H1 (cell line): ENCODE measurements at regions not wholly inside any gene's neighbourhood (a gene's known extent, or its start where the extent isn't known, plus 50 kb on each side); places are given as distances from the start of the nearest gene placed in this dataset.

ENCODE experiments used
- ASH2L ChIP-seq: fragments of 200-600, 300-600 bp; sonication (generic); IDR thresholded peaks from one replicate; pipeline ENCODE4 v1.7.1; 2017; ENCODE audit warnings: low read length
- CHD2 ChIP-seq: IDR thresholded peaks from 2 replicates; pipeline ENCODE4 v1.6.1; 2012; ENCODE audit warnings: low read length, improper control_type of control experiment
- JUND ChIP-seq: IDR thresholded peaks from 2 replicates; pipeline ENCODE4 v1.6.1; 2011; ENCODE audit warnings: mild to moderate bottlenecking, improper control_type of control experiment, low read length
- SIN3A ChIP-seq, 2 experiments: IDR thresholded peaks in 1 of 2; conservative IDR thresholded peaks in 1 of 2; 2 replicates each; pipeline ENCODE4 v1.6.1; 2011 to 2012; ENCODE audit warnings: low read length in 2 of 2, improper control_type of control experiment in 1 of 2, low read depth in 1 of 2, mild to moderate bottlenecking in 1 of 2

DNA sequence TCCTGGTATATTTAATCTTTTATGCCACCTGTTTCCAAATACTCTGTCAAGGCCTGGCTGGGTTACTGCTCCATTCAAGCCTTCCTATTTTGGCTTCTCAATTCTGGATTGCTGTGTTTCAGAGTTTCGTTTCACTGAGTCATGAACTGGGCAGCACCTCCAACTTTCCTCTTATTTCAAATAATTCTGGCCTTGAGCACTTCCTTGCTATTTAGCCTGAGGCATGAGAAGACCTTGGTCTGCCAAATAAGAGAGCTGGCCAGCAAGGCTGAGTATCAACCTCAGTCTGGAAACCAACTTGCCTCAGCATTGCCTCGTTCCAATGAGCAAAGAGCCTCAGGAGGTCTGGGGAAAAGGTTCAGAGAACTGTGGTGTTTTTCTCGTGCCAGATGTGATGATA lies 66.6 kb downstream of the TNFAIP3 start:
- TF ChIP-seq SIN3A (conservative IDR thresholded peaks at IDR 0.05 in 1 of 2, IDR thresholded peaks at IDR 0.05 in 1 of 2; ENCODE audit: low read depth in 1 of 2, low read length in 2 of 2): no peak
- TF ChIP-seq JUND: no peak
- TF ChIP-seq CHD2: no peak
- no peak for TF ChIP-seq ASH2L
